T-cell (primary cell): ENCODE measurements at regions not wholly inside any gene's neighbourhood (a gene's known extent, or its start where the extent isn't known, plus 50 kb on each side); places are given as distances from the start of the nearest gene placed in this dataset.
"Not testable (repeated sequence)": the region's sequence is repeated elsewhere in the genome, so short reads cannot be mapped to it uniquely, and the experiment has no call there.

ENCODE experiments used
- ATAC-seq, 4 experiments: fragments of 200-7000 bp in 3 of 4; fragments of 150-1000 bp in 1 of 4; cut with Tn5 transposase; replicated peaks in 1 of 4; 1 replicate in 3 of 4; 2 replicates in 1 of 4; pipeline ENCODE4 v1.10.0; 2021; ENCODE audit warnings: moderate library complexity in 3 of 4, mild to moderate bottlenecking in 2 of 4, moderate number of reproducible peaks in 1 of 4
- CTCF ChIA-PET, 2 donors: fragments of 300-600 bp; sonication (Branson Sonifier 250); formaldehyde crosslinking; loops; one replicate each; lab custom pipeline; 2022; ENCODE audit warnings: antibody characterized with exemption in 2 of 2; lab: Charles Lee
- POLR2A ChIA-PET, 2 donors: fragments of 300-600 bp; sonication (Branson Sonifier 250); formaldehyde crosslinking; loops; one replicate each; lab custom pipeline; 2022; ENCODE audit warnings: antibody characterized with exemption in 2 of 2; lab: Charles Lee
- DNase-seq, 35 experiments: peaks; one replicate each; pipeline versions ENCODE4 v3.0.0 to v3.0.0-alpha.2; 2013 to 2023
- H3K27ac ChIP-seq: one replicate; pipeline ENCODE4 v1.5.1; 2013; ENCODE audit warnings: low read length
- H3K27me3 ChIP-seq, 2 experiments: replicated peaks in 1 of 2; 1 replicate in 1 of 2; 2 replicates in 1 of 2; pipeline versions ENCODE4 v1.6.1 to v1.7.0; 2013; ENCODE audit warnings: low read length in 1 of 2, mixed read lengths in 1 of 2; ENCODE audit not compliant: control insufficient read depth in 2 of 2, insufficient read depth in 2 of 2; ENCODE audit errors: extremely low read depth in 1 of 2
- H3K36me3 ChIP-seq, 2 donors: 1 replicate in 1 of 2; 2 replicates in 1 of 2; pipeline versions ENCODE4 v1.6.1 to v1.7.0; 2013; ENCODE audit warnings: low read length in 1 of 2; ENCODE audit not compliant: control insufficient read depth in 2 of 2, insufficient read depth in 1 of 2; ENCODE audit errors: extremely low read depth in 1 of 2
- H3K4me1 ChIP-seq, 2 experiments: 1 replicate in 1 of 2; 2 replicates in 1 of 2; pipeline versions ENCODE4 v1.6.1 to v1.7.0; 2013; ENCODE audit warnings: low read length in 2 of 2, mixed read lengths in 1 of 2; ENCODE audit not compliant: insufficient read depth in 2 of 2, control insufficient read depth in 1 of 2; ENCODE audit errors: extremely low read depth in 1 of 2
- H3K4me3 ChIP-seq, 2 donors: 1 replicate in 1 of 2; 2 replicates in 1 of 2; pipeline versions ENCODE4 v1.5.1 to v1.7.0; 2013; ENCODE audit warnings: mild to moderate bottlenecking in 2 of 2, low read length in 1 of 2, moderate library complexity in 1 of 2; ENCODE audit not compliant: control insufficient read depth in 1 of 2; ENCODE audit errors: extremely low read depth in 1 of 2
- H3K9me3 ChIP-seq: 2 replicates; pipeline ENCODE4 v1.7.0; 2013
- H3K27ac Mint-ChIP-seq, 2 donors: one replicate each; pipeline ENCODE4 v1.8.0; 2020 to 2021; ENCODE audit warnings: mild to moderate bottlenecking in 2 of 2, mixed read lengths in 2 of 2
- H3K27me3 Mint-ChIP-seq, 2 donors: one replicate each; pipeline ENCODE4 v1.8.0; 2021 to 2022; ENCODE audit warnings: mixed read lengths in 2 of 2
- H3K36me3 Mint-ChIP-seq: one replicate; pipeline ENCODE4 v1.8.0; 2021; ENCODE audit warnings: mixed read lengths
- H3K4me1 Mint-ChIP-seq, 3 donors: one replicate each; pipeline ENCODE4 v1.8.0; 2020 to 2022; ENCODE audit warnings: mixed read lengths in 3 of 3, mild to moderate bottlenecking in 1 of 3
- H3K4me3 Mint-ChIP-seq, 3 donors: one replicate each; pipeline ENCODE4 v1.8.0; 2020 to 2022; ENCODE audit warnings: mild to moderate bottlenecking in 3 of 3, mixed read lengths in 3 of 3, moderate library complexity in 3 of 3
- H3K9me3 Mint-ChIP-seq, 3 donors: one replicate each; pipeline ENCODE4 v1.8.0; 2020 to 2022; ENCODE audit warnings: mixed read lengths in 3 of 3
- WGBS: methylation state at CpG from one replicate; pipeline ENCODE4 v1.1.5; 2013; ENCODE audit warnings: missing lambda C conversion rate; ENCODE audit not compliant: insufficient coverage; 5-methylcytosine and 5-hydroxymethylcytosine counted together

DNA sequence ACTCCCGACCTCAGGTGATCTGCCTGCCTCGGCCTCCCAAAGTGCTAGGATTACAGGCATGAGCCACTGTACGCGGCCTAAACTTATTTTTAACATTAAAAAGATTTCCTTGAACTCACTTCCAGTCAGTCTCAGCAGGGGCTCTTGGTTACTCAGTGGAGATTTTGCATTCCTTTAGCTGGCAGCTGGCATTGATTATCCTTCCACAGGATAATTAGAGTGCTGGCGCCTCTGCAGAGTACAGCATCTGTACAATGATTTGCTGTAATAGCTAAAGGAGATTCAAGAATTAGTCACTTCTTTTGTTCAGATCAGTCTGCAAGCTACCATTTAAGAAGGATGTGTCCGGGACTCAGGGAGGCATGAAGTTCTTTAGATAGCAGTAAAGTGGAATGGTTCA, 125.0 kb upstream of the NPY start:
- 91% methylated on average over 4 of the region's 6 CpGs for WGBS
- DNase-seq = no peak
- Histone ChIP-seq H3K27ac (no peak overlapping the region), H3K4me1 (no peaks in the 10 kb centered on the region), H3K27me3 (peaks cover 0 to 6% of the 10 kb centered on the region in 2 experiments), H3K9me3 (no peaks in the 10 kb centered on the region), H3K36me3 (no peaks in the 10 kb centered on the region), H3K4me3 (no peak overlapping the region)
- Mint-ChIP-seq H3K36me3 (no peaks in the 10 kb centered on the region), H3K4me3 (no peak overlapping the region), H3K4me1 (no peaks in the 10 kb centered on the region), H3K27me3 (peaks cover 1 to 27% of the 10 kb centered on the region in 2 donors), H3K9me3 (peaks cover 0 to 8% (median 0%) of the 10 kb centered on the region in 3 donors), H3K27ac (no peak overlapping the region)
- ChIA-PET POLR2A (no interaction called here), CTCF (interaction anchor here in 1 of 2 donors (0.5 kb wide), 1 partner anchor 930 kb away, joined by 3 read pairs; no protein-coding TSS in a partner anchor)
- ATAC-seq = no peak

DNA sequence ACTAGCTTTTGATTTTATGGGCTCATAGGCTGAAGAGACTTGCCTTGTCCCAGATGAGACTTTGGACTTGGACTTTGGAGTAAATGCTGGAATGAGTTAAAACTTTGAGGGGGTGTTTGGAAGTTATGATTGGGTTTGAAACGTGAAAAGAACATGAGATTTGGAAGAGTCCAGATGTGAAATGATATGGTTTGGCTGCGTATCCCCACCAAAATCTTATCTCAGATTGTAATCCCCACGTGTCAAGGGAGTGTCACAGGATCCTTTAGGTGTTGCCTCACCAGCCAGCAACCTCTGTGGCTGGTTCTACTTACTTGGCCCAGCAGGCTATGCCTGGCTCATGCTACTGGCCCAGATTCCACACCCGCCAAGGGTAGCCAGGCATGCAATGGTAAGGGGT, 119.6 kb upstream of the NPY start:
- no peak overlapping the region for H3K4me3 ChIP-seq
- ChIA-PET CTCF (no interaction called here), POLR2A (interaction anchor here in 1 of 2 donors (0.9 kb wide), 1 partner anchor 77 kb away, joined by 4 read pairs; no protein-coding TSS in a partner anchor)
- Mint-ChIP-seq H3K36me3 (no peaks in the 10 kb centered on the region), H3K4me1 (no peaks in the 10 kb centered on the region), H3K27ac (no peak overlapping the region), H3K4me3 (no peak overlapping the region), H3K27me3 (peaks cover 0 to 32% of the 10 kb centered on the region in 2 donors), H3K9me3 (peaks cover 0 to 8% (median 0%) of the 10 kb centered on the region in 3 donors)
- ATAC-seq (no peak), DNase-seq (no peak)
- H3K36me3 ChIP-seq = no peaks in the 10 kb centered on the region
- 100% methylated on average over 1 of the region's 4 CpGs for WGBS
- no peaks in the 10 kb centered on the region for H3K9me3 ChIP-seq
- no peak overlapping the region for H3K27ac ChIP-seq
- no peaks in the 10 kb centered on the region for H3K4me1 ChIP-seq
- peaks cover 0 to 15% of the 10 kb centered on the region in 2 experiments for H3K27me3 ChIP-seq

GRCh38 chr7:24169077-24169624, 114.8 kb upstream of the NPY start:
- 70% methylated on average over 2 of the region's 5 CpGs for WGBS
- ChIA-PET CTCF (no interaction called here), POLR2A (no interaction called here)
- Histone ChIP-seq H3K36me3 (no peaks in the 10 kb centered on the region), H3K27me3 (peaks cover 0 to 13% of the 10 kb centered on the region in 2 experiments), H3K4me3 (no peak overlapping the region), H3K27ac (no peak overlapping the region), H3K4me1 (no peaks in the 10 kb centered on the region), H3K9me3 (no peaks in the 10 kb centered on the region)
- Mint-ChIP-seq H3K9me3 (no peaks in the 10 kb centered on the region), H3K27ac (no peak overlapping the region), H3K4me3 (no peak overlapping the region), H3K36me3 (no peaks in the 10 kb centered on the region), H3K4me1 (no peaks in the 10 kb centered on the region), H3K27me3 (peaks cover 0 to 16% of the 10 kb centered on the region in 2 donors)
- DNase-seq (no peak), ATAC-seq (no peak)

GRCh38 chr7:24171951-24172350, 112.0 kb upstream of the NPY start:
- POLR2A ChIA-PET, H3K4me3 Mint-ChIP-seq, H3K27ac ChIP-seq, H3K36me3 ChIP-seq, H3K36me3 Mint-ChIP-seq, H3K9me3 ChIP-seq, CTCF ChIA-PET, H3K4me1 ChIP-seq, ATAC-seq, H3K27ac Mint-ChIP-seq, H3K9me3 Mint-ChIP-seq, H3K27me3 ChIP-seq, DNase-seq, H3K27me3 Mint-ChIP-seq, H3K4me3 ChIP-seq, H3K4me1 Mint-ChIP-seq: not testable (repeated sequence)
- WGBS = 86% methylated on average over 9 of the region's 9 CpGs

DNA sequence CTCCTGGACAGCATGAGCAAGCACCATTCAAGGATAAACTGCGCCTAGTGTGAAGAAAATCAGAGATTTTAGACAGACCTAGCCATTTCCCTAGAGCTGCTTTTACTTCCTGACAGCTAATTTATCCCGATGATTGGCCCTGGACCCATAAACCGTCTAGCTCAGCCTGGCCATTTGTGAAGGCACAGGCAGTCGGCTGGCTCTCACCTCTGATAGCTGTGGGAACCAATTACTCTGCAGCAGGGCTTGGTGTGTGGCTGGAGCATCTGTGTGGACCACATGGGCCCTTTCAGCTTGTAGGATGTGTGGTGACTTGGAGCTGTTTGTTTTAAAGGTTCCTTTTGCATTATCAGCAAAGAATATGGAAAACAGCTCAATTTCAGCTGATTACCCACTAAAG, 111.1 kb upstream of the NPY start:
- no peaks in the 10 kb centered on the region for H3K4me1 ChIP-seq
- no peak for ATAC-seq
- CTCF ChIA-PET = interaction anchor here (0.6 to 1.1 kb wide), 2 partner anchors 20 to 1602 kb away, joined by 3 read pairs; no protein-coding TSS in a partner anchor
- POLR2A ChIA-PET = no interaction called here
- peaks cover 0 to 6% of the 10 kb centered on the region in 2 experiments for H3K27me3 ChIP-seq
- Mint-ChIP-seq H3K27ac (no peak overlapping the region), H3K36me3 (no peaks in the 10 kb centered on the region), H3K4me1 (no peaks in the 10 kb centered on the region), H3K9me3 (no peaks in the 10 kb centered on the region), H3K4me3 (no peak overlapping the region), H3K27me3 (peaks cover 3 to 4% of the 10 kb centered on the region in 2 donors)
- no peaks in the 10 kb centered on the region for H3K9me3 ChIP-seq
- H3K27ac ChIP-seq = no peak overlapping the region
- no peaks in the 10 kb centered on the region for H3K36me3 ChIP-seq
- WGBS = 77% methylated on average over 4 of the region's 4 CpGs
- no peak for DNase-seq
- no peak overlapping the region for H3K4me3 ChIP-seq

- Mint-ChIP-seq H3K9me3 (no peaks in the 10 kb centered on the region), H3K4me3 (no peak overlapping the region), H3K4me1 (no peaks in the 10 kb centered on the region), H3K36me3 (no peaks in the 10 kb centered on the region), H3K27me3 (peaks cover 0 to 8% of the 10 kb centered on the region in 2 donors), H3K27ac (no peak overlapping the region)
- DNase-seq = no peak
- CTCF ChIA-PET = no interaction called here
- Histone ChIP-seq H3K4me1 (no peaks in the 10 kb centered on the region), H3K36me3 (no peaks in the 10 kb centered on the region), H3K9me3 (no peaks in the 10 kb centered on the region), H3K27ac (no peak overlapping the region), H3K4me3 (no peak overlapping the region), H3K27me3 (peaks cover 0 to 15% of the 10 kb centered on the region in 2 experiments)
- no peak for ATAC-seq
- WGBS = 81% methylated on average over 5 of the region's 6 CpGs
- POLR2A ChIA-PET = no interaction called here
Measured at GRCh38 chr7:24175603-24176002, 108.4 kb upstream of the NPY start.
